Kidney capillary endothelial cell (primary cell): ENCODE measurements at regions not wholly inside any gene's neighbourhood (a gene's known extent, or its start where the extent isn't known, plus 50 kb on each side); places are given as distances from the start of the nearest gene placed in this dataset.

ENCODE experiments used
- DNase-seq: peaks from one replicate; pipeline ENCODE4 v3.0.0-alpha.2; 2018; ENCODE audit warnings: low spot score

DNA sequence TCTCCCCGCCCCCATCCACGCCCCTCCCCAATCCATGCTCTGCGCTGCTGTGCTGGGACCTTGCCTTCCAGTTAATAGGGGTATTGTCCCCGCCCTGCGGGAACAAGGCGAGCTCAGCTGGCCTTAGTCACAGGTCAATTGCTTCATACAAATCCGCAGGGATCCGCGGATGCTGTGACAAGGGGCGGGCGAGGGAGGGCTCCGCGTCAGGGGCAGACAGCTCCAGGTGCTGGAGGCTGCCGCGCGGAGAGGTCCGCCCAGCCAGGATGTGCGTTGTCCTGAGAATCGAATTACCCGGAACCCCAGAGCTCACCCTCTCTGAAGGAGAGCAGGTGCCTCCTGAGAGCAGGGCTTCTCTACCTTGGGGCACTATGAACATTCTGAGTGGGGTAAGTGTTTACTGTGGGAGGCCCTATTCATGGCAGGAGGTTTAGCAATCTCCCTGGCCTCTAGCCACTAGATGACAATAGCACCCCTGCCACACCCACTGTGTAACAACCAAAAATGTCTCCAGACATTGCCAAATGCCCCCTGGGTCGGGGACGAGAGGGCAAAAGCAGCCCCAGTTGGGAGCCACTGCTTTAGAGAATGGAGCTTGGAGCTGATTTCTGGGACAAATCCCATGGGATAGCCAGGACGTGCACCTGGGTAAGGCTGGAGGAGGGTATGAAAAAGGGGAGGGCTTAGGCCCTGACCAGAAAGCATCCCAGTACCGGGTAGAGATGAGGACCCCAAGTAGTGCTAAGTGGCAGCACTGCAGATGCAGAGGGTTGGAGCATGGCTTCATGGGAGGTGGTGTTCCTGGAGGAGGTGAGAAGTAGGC, 138.2 kb downstream of the CYLD start:
- DNase-seq: no peak

DNA sequence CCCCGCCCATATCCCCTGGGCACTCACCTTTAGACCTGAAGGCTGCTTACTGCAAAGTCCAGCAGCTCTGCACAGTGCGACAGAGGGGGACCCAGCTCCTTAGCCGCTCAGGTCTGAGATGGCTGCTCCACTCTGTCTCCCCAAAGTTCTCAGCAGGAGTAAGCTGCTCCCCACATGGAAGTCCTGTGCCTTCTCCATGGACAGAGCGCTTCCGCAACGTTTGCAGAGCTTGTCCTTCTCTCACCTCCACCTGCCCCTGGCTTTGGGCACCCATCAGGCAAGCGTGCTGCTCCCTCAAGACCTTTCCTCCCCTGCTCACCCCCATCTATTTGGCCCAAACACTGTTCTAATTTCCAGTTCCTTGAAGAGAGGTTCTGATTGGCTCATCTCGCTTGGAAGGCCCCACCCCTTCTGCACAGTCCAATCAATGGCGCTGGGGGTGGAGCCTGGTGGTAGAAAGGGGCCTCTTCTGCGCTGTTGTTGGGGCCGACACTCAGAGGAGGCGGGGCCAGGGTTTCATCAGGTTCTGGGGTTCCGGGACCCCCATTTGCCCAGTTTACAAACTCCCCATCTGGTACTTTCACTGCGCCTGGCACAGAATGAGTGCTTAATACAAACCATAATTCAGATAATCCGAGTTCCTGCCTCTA, 137.2 kb downstream of the CYLD start:
- DNase-seq: no peak

DNA sequence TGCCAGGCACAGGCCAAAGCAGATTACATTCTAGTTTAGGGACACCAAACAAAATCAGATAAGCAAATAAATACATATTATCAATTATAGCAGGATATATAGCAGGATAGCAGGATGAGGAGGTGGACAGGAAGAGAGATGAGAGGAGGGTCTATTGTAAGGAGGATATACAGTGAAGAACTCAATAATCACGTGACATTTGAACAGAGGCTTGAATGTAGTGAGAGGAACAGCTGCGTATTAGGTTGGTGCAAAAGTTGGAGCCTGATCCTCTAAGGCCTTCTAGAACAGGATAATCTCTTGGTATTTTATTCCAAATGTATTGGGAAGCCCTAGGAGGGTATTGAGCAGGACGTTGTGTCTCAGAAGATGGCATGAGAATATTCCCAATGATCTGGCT, 136.7 kb downstream of the CYLD start:
- no peak for DNase-seq

DNA sequence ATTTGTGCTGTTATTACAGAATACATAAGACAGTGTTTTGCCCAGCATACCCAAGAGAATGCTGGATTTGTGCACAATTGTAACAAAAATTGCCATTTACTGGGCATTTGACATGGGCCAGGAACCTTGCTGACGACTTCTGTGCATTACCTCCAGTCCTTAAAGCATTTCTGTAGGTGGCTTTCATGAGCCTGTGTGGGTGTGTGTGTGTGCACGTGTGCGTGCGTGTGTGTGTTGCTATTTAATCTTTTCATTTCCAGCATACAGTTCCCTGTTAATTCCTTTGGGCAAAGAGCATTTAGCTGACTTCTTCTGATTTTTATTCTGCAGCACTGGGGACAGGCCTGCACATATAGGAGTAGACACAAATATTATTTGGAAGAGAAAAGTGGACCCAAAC, 134.4 kb downstream of the CYLD start:
- DNase-seq: no peak

DNA sequence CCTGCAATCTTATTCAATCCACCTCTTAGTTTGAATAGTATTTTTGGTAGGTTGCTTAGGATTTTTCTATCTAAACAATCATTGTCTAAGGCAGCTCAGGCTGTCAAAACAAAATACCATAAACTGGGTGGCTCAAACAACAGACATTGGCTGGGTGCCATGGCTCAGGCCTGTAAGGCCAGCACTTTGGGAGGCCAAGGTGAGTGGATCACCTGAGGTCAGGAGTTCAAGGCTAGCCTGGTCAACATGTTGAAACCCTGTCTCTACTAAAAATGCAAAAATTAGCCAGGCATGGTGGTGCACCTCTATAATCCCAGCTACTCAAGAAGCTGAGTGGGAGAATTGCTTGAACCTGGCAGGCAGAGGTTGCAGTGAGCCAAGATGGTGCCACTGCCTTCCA, 126.7 kb downstream of the CYLD start:
- DNase-seq: no peak

DNA sequence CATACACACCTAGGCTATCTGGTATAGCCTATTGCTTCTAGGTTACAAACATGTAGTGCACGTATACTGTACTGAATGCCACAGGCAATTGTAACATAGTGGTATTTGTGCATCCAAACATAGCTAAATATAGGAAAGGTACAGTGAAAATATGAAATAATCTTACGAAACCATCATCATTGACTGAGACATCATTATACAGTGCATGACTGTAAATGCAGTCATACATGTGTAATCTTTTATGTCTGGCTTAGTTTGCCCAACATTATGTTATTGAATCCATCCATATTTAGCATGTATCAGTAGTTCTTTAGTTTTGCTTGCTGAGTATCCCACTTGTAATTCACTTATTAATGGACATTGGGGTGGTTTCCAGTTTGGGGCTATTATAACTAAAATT, 124.9 kb downstream of the CYLD start:
- DNase-seq: no peak

DNA sequence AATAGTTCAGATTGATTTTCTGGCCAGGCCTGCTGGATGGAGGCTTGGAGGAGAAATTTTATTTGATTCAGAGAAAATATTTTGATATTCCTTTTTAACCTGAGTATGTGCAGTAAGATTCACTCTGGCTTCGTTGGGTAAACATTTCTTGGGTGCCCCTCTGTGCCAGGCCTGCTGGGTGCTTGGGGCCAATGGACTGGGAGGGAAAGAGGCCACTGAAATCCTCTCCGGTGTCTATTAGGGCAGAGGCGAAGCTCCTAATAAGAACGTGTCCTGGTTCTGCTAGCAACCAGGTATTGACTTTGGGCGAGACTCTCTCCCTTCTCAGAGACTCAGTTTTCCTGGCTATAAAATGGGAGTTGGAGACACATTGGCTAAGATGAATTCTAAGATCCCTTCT, 122.5 kb downstream of the CYLD start:
- DNase-seq: no peak

DNA sequence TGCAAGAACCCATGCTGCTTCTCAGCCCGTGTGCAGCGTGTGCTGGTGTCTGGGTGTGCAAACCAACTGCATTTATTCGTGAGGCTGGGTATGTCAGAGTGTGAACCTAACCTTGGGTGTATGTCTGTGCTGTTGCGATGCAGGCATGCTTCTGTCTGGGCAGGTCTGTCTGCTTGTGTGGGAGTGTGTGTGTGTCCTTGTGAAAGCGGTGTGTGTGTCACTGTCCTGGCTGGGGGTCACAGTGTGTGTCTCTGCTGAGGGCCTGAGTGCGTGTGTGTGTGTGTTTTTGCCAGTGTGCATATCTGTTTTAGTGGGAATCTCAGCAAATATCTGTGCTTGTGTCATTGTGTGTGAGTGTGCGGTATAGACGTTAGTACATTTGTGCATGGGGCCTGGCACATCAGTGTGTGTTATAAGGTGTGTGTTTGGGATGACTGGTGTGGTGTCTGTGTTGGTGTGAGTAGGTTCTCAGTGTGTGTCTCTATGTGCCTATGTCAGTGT, 121.8 kb downstream of the CYLD start:
- no peak for DNase-seq

DNA sequence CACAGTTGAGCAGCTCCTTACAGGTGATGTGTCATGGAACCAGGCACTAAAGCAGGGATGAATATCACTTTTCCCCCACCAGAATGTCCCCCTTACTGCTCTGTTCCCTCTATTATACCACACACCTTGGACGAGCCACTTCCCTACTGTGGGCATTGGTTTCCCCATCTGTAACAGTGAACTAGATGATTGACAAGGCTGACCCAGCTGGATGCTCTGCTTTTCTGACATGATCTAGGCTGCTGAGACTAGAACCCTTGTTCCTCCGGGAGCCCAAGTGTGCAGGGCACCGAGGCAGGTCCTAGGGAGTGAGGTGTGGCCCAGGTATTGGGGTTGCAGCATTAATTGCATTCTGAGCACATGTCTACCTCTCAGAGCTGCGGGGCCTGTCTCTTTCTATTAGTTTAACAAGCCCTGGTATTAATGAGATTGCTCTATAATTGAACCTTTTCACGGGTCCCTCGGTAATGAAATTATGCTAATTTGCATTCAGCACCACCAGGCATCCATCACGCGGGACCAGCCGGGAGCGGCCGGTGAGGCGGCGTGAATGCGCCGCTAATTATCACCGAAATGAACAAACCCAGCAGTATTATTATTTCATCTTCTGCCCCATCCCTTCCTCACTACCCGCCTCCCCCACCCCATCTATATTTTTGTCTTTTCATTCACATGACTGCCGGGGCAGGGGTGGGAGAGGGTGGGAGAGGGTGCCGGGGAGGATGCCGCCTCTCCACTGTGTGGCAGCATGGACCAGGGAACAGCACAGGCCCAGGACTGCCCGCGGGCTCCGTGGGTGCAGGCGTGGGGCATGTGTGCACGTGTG, 121.1 kb downstream of the CYLD start:
- no peak for DNase-seq

DNA sequence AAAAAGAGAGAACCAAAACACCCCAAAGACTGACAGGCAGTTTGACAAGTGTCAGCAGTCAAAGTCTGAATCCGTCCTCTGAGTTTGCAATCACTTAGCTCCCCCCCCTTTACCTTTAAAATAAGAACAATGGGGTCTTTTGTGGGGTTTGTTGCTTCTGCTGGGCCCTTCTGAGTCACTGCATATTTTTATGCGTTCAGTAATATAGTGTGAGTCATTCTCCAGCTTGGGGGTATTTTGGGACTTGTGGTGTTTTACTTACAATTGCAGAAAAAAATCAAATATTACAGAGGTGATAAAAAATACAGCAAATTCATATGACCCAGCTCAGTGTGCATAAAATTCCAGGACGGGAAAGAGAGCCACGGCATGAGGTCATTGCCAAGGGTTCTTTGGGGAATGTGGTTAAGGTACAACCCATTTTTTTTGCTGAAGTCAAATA, 120.1 kb downstream of the CYLD start:
- DNase-seq: peak; percentile 24

DNA sequence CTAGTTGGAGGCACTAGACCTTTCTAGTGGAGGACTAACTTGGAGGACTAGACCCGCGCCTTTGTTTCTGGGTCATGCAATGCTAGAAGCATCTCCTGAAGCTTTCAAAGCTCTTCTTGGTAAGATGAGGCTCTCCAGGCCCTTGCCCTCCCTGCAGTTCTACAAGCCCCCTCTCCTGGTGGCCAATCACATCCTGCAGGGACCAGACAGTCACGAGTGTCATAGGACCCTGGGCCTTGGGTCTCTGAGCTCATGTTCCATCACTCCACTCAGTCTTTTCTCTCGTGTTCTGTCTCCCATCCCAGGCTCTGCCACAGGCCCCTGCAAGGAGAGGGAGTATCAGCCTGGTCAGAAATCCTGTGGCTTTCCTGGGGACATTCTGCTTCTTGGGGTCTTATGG, 119.6 kb downstream of the CYLD start:
- no peak for DNase-seq

DNA sequence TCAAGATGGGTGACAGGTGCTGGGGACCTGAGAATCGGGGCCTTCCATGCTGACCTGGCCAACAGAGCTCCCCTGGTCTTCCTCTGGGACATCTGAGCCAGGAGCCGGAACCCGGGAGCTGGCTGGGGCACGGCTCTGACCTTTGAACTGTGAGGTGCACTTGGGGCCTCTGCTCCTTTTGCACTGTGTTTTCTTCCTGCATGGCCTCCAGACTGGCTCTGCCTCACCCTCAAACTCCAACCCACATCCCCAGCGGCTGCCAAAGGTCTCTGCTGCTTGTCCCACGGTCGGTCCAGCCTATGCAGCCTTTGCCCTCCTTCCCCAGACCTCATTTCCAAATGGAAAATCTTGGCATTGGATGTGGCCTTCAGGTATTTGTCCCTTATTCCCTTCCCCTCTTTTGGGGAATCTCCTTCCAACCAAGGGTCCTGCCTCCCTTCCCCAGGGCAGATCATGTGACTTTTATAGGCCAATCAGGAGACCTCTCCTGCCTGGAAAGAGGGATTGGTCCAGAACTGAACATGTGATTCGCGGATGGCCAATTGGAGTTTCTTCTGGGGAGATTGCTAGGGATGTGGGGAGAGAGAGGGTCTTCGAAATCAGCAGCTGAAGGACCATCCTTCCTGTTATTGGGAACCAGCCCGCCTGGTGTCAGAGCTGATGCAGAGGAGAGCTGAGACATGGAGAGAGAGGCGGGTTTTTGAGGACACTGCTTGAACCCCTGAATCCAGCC, 117.9 kb downstream of the CYLD start:
- no peak for DNase-seq

DNA sequence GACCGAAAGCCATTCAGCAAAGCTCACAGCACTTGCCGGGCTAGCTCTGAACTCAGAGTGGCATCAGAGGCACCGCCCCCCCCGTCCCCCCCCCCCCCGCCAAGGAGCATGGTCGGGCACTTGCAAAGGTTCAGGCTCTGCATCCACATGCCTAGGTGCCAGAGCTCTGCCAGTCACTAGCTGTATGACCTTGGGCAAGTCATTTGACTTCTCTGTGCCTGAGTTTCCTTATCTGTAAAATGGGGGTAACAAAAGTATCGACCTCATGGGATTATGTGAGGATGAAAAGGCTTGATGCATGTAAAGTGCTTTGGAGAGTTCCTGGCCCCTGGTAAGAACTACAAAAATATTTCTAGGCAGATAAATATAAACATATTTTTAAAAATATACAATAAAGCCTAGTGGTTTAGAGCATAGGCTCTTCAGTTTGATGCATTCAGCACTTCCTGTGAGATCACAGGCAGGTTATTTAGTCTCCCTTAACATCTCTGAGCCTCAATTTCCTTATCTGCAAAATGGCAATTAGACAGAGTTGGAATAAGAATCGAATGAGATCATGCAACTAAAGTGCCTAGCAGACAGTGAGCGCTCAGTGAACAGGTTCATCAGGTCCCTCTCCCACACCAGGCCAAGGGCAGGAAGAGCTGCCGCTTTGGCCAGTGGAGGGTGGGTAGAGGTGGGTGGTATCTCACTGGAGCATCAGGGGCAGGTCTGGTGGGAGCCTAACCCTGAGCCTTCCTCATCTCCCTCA, 117.2 kb downstream of the CYLD start:
- no peak for DNase-seq

DNA sequence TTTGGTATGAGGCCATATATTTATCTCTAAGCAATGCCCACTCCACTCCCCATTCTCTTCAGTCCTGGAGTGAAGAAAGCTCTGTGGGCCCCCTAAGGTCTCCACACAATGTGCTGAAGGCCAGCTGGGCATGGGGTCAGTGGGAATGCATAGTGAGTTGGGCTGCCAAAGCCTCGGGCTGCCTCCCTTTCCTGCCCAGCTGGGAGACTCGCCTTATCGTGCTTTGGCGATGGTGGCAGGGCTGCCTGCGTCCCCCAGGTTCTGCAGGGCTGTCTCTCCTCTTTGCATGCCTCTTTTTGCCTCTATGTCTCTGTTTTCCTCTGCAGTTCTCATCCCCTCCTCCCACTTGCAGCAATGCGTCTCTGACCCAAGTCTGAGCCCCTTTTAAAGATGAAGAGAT, 116.5 kb downstream of the CYLD start:
- no peak for DNase-seq

DNA sequence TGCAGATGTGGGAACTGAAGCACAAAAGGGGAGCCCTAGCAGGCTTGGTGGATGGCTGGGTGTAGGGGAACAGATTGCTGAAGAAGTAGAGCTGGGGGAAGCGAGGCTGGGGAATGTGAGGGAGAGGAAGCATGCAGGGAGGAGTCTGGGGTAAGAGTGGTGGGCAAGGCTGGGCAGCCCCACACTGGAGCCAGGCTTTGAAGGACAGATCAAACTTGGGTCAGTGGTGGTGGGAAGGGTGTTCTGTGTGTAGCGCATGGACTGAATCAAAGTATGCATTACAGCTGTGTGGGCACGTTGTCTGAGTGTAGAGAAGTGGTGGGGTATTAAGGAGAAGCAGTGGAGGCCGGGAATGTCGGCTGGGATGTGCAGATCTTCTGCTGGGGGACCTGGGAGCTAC, 116.0 kb downstream of the CYLD start:
- no peak for DNase-seq

DNA sequence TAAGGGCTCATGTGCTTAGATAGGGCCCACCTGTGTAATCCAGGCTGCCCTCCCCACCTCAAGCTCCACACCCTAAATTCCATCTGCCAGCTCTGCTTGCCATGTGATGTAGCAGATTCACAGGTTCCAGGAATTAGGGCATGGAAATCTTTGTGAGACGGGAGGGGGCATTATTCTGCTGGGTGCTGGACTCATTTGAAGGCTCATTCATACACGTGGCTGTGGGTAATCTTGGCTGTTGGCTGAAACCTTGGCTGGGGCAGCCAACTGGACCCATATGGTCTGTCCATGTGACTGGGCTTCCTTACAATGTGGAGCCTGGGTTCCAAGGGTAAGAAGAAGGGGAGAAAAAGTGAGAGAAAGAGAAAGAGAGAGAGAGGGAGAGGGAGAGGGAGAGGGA, 115.1 kb downstream of the CYLD start:
- no peak for DNase-seq

DNA sequence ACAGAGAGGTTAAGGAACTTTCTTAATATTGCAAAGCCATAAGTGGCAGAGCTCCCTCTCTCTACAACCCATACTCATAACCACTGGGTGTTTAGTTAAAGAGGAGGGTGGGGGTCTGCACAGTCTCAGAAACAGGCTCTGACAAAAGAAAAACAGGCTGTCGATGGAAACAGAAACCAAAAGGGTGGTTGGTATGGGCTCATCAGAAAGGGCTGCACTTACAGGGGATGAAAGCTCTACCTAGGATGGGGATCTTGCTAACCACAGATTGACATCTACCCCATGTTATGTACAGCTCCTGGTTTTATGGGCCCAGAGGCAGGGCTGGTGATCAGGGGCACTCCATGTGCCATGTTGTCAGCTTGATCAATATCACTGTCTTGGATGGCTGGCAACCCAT, 111.4 kb downstream of the CYLD start:
- no peak for DNase-seq
